ENCODE measurements at regions not wholly inside any gene's neighbourhood (a gene's known extent, or its start where the extent isn't known, plus 50 kb on each side); places are given as distances from the start of the nearest gene placed in this dataset.
"Not testable (repeated sequence)": the region's sequence is repeated elsewhere in the genome, so short reads cannot be mapped to it uniquely, and the experiment has no call there.

GRCh38 chr6:167408235-167408869, 83.5 kb downstream of the TTLL2 start:
- no peak for DNase-seq

GRCh38 chr6:167409079-167409478, 84.2 kb downstream of the TTLL2 start:
- DNase-seq = no peak

- no peak for DNase-seq
These were observed 84.8 kb downstream of the TTLL2 start for GRCh38 chr6:167409694-167410093.

GRCh38 chr6:167410462-167410861, 85.6 kb downstream of the TTLL2 start:
- DNase-seq = no peak

- DNase-seq = no peak
These were observed 87.6 kb downstream of the TTLL2 start for GRCh38 chr6:167412506-167412905.

- no peak for DNase-seq
These were observed 90.6 kb downstream of the TTLL2 start for GRCh38 chr6:167415441-167415961.

GRCh38 chr6:167416676-167417430, 92.0 kb downstream of the TTLL2 start:
- DNase-seq = no peak

- no peak for DNase-seq
These were observed 95.3 kb downstream of the TTLL2 start for GRCh38 chr6:167420177-167420576.

- DNase-seq = no peak
These were observed 96.2 kb downstream of the TTLL2 start for GRCh38 chr6:167420858-167421766.

- DNase-seq = not testable (repeated sequence)
These were observed 97.1 kb downstream of the TTLL2 start for GRCh38 chr6:167421944-167422343.

GRCh38 chr6:167422934-167423333, 98.0 kb downstream of the TTLL2 start:
- no peak for DNase-seq

GRCh38 chr6:167424060-167424673, 99.3 kb downstream of the TTLL2 start:
- no peak for DNase-seq

- no peak for DNase-seq
These were observed 99.8 kb downstream of the TTLL2 start for GRCh38 chr6:167424700-167425099.

GRCh38 chr6:167426084-167426483, 101.2 kb downstream of the TTLL2 start:
- DNase-seq = no peak

- DNase-seq = no peak
These were observed 101.8 kb downstream of the TTLL2 start for GRCh38 chr6:167426651-167427050.

GRCh38 chr6:167428664-167429333, 103.9 kb downstream of the TTLL2 start:
- DNase-seq = no peak

- DNase-seq = no peak
These were observed 104.5 kb downstream of the TTLL2 start for GRCh38 chr6:167429353-167429752.

GRCh38 chr6:167435209-167435728, 110.4 kb downstream of the TTLL2 start:
- no peak for DNase-seq

- DNase-seq = no peak
These were observed 113.1 kb downstream of the TTLL2 start for GRCh38 chr6:167437888-167438484.

- no peak for DNase-seq
These were observed 116.9 kb downstream of the TTLL2 start for GRCh38 chr6:167441715-167442206.

- no peak for DNase-seq
These were observed 117.4 kb downstream of the TTLL2 start for GRCh38 chr6:167442245-167442644.
